ENCODE measurements at regions not wholly inside any gene's neighbourhood (a gene's known extent, or its start where the extent isn't known, plus 50 kb on each side); places are given as distances from the start of the nearest gene placed in this dataset.

GRCh38 chr6:103119056-103119455, 1725.5 kb downstream of the GRIK2 start (continued):
- TF ChIP-seq MAX (IDR thresholded peaks at IDR 0.05): no peak
- TF ChIP-seq YY1 (IDR thresholded peaks at IDR 0.05): no peak
- TF ChIP-seq HNF4G (IDR thresholded peaks at IDR 0.05): no peak
- TF ChIP-seq FOXA1 (IDR thresholded peaks at IDR 0.05): no peak
- no peak for TF ChIP-seq SP1 (IDR thresholded peaks at IDR 0.05)
- TF ChIP-seq GABPA (IDR thresholded peaks at IDR 0.05 in 1 of 2, conservative IDR thresholded peaks at IDR 0.05 in 1 of 2): no peak
- no peak for TF ChIP-seq ATF3 (IDR thresholded peaks at IDR 0.05)
- no peak for TF ChIP-seq RXRA (IDR thresholded peaks at IDR 0.05)

DNA sequence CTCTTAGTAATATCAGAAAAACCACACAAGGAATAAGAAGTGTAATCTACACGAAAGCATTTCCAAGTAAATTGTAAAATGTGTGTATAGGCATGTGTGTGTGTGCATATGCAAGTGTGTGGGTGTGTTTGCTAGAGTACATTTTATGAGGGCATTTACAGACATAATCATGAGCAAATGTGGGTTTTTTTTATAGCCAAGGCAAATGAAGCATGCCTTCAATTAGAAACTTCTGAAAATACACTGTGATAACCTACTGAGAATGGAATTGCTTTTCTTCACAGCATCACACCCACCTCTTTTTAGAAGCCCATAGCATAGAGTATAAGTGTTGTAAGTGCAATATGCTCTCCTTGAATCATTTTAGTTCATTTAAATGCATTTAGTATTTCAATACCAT, 1721.1 kb downstream of the GRIK2 start:
- no peaks in the 10 kb centered on the region for H3K4me1 ChIP-seq (ENCODE audit: control insufficient read depth in 4 of 4, insufficient read depth in 4 of 4, low read length in 3 of 4)
- 80% methylated on average over 1 of the region's 1 CpG for WGBS

More for the DNA sequence above, 1721.1 kb downstream of the GRIK2 start:
- H3K36me3 ChIP-seq (ENCODE audit: control insufficient read depth in 4 of 4, insufficient read depth in 3 of 4, low read depth in 1 of 4, low read length in 3 of 4): no peaks in the 10 kb centered on the region
- H3K9ac ChIP-seq (ENCODE audit: low read depth in 1 of 2, low read length in 2 of 2): no peak overlapping the region
- H3K9me3 ChIP-seq (ENCODE audit: control insufficient read depth in 4 of 4, low read length in 3 of 4): no peaks in the 10 kb centered on the region
- TF ChIP-seq FOXA2 (IDR thresholded peaks at IDR 0.05): no peak
- no peak for TF ChIP-seq TAF1 (conservative IDR thresholded peaks at IDR 0.05)
- TF ChIP-seq YY1 (IDR thresholded peaks at IDR 0.05): no peak
- no peak for TF ChIP-seq GABPA (IDR thresholded peaks at IDR 0.05 in 1 of 2, conservative IDR thresholded peaks at IDR 0.05 in 1 of 2)
- TF ChIP-seq, protein P1, sequence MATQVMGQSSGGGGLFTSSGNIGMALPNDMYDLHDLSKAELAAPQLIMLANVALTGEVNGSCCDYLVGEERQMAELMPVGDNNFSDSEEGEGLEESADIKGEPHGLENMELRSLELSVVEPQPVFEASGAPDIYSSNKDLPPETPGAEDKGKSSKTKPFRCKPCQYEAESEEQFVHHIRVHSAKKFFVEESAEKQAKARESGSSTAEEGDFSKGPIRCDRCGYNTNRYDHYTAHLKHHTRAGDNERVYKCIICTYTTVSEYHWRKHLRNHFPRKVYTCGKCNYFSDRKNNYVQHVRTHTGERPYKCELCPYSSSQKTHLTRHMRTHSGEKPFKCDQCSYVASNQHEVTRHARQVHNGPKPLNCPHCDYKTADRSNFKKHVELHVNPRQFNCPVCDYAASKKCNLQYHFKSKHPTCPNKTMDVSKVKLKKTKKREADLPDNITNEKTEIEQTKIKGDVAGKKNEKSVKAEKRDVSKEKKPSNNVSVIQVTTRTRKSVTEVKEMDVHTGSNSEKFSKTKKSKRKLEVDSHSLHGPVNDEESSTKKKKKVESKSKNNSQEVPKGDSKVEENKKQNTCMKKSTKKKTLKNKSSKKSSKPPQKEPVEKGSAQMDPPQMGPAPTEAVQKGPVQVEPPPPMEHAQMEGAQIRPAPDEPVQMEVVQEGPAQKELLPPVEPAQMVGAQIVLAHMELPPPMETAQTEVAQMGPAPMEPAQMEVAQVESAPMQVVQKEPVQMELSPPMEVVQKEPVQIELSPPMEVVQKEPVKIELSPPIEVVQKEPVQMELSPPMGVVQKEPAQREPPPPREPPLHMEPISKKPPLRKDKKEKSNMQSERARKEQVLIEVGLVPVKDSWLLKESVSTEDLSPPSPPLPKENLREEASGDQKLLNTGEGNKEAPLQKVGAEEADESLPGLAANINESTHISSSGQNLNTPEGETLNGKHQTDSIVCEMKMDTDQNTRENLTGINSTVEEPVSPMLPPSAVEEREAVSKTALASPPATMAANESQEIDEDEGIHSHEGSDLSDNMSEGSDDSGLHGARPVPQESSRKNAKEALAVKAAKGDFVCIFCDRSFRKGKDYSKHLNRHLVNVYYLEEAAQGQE (IDR thresholded peaks at IDR 0.05): no peak
- no peak for TF ChIP-seq ATF3 (IDR thresholded peaks at IDR 0.05)
- no peak for TF ChIP-seq RXRA (IDR thresholded peaks at IDR 0.05)
- no peak for TF ChIP-seq EGR1 (IDR thresholded peaks at IDR 0.05; ENCODE audit: low read depth in 2 of 2)
- no peak for TF ChIP-seq CTCF (IDR thresholded peaks at IDR 0.05; ENCODE audit: low read depth, low read length, missing input control)
- no peak for TF ChIP-seq NR2F2 (IDR thresholded peaks at IDR 0.05)
- no peak for TF ChIP-seq MAX (IDR thresholded peaks at IDR 0.05)
- TF ChIP-seq HNF4A (conservative IDR thresholded peaks at IDR 0.05): no peak
- TF ChIP-seq SP1 (IDR thresholded peaks at IDR 0.05): no peak
- TF ChIP-seq FOXA1 (IDR thresholded peaks at IDR 0.05): no peak
- TF ChIP-seq, protein P2, sequence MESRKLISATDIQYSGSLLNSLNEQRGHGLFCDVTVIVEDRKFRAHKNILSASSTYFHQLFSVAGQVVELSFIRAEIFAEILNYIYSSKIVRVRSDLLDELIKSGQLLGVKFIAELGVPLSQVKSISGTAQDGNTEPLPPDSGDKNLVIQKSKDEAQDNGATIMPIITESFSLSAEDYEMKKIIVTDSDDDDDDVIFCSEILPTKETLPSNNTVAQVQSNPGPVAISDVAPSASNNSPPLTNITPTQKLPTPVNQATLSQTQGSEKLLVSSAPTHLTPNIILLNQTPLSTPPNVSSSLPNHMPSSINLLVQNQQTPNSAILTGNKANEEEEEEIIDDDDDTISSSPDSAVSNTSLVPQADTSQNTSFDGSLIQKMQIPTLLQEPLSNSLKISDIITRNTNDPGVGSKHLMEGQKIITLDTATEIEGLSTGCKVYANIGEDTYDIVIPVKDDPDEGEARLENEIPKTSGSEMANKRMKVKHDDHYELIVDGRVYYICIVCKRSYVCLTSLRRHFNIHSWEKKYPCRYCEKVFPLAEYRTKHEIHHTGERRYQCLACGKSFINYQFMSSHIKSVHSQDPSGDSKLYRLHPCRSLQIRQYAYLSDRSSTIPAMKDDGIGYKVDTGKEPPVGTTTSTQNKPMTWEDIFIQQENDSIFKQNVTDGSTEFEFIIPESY (IDR thresholded peaks at IDR 0.05): no peak
- TF ChIP-seq RAD21 (IDR thresholded peaks at IDR 0.05): no peak
- TF ChIP-seq HNF4G (IDR thresholded peaks at IDR 0.05): no peak
- H3K4me3 ChIP-seq (ENCODE audit: low read depth in 1 of 3, low read length in 3 of 3): no peak overlapping the region
- H3K27ac ChIP-seq (ENCODE audit: low read depth in 1 of 2, low read length in 2 of 2): no peak overlapping the region
- H3K27me3 ChIP-seq (ENCODE audit: control insufficient read depth in 4 of 4, insufficient read depth in 4 of 4, low read length in 3 of 4): no peaks in the 10 kb centered on the region
- no peak for DNase-seq (ENCODE audit: low spot score)

Measured in liver (tissue), 8 donors.